GM21737 (cell line): ENCODE measurements at regions not wholly inside any gene's neighbourhood (a gene's known extent, or its start where the extent isn't known, plus 50 kb on each side); places are given as distances from the start of the nearest gene placed in this dataset.

ENCODE experiments used
- ATAC-seq: cut with Tn5 transposase; IDR thresholded peaks from one replicate; pipeline ENCODE4 v1.9.1; 2021; ENCODE audit warnings: mild to moderate bottlenecking, moderate library complexity; ENCODE audit not compliant: unreplicated experiment

GRCh38 chr2:220504938-220505503, 877.6 kb downstream of the SLC4A3 start:
- no peak for ATAC-seq

- ATAC-seq: no peak
Observed at GRCh38 chr2:220506466-220506865, 879.0 kb downstream of the SLC4A3 start.

- no peak for ATAC-seq
Observed at GRCh38 chr2:220509096-220509757, 881.8 kb downstream of the SLC4A3 start.

DNA sequence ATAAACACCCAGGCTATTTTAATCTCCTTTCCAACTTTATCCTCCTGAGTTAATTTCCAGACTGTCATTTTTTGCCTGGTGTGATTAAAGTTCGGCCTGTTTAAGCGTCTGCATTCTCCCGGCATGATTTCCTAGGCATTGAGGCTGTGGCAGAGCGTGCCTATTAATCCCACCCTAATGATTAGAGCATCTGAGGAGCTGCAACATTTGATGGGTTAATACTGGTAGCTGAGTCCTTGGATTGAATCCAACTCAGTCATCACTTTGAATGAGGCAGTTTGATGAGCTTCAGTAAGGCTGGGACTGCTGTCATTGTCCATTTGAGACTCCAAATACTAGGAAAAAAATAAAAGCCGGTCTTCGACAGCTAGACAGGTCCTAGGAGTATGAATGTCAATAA, 882.5 kb downstream of the SLC4A3 start:
- ATAC-seq: no peak

GRCh38 chr2:220510668-220511067, 883.2 kb downstream of the SLC4A3 start:
- ATAC-seq: no peak

DNA sequence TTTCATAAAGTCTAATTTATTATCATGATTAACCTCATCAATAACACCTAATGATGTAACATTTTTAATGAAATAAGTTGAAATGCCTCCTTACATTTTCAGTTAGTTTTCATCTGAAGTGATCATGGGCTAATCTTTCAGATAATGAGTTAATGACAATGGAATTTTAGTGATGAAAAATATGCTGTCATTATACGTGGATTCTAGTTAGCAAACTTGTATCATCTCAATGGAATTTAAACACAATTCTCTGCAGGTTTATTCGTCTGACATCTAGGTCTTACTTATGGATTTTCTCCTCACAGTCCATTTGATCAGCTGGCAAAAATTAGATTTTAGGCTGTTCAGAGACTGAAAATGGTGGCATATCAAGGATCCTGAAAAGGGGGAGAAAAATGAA, 885.0 kb downstream of the SLC4A3 start:
- ATAC-seq: no peak

GRCh38 chr2:220513573-220514288, 886.3 kb downstream of the SLC4A3 start:
- ATAC-seq: no peak

GRCh38 chr2:220521551-220521950, 894.1 kb downstream of the SLC4A3 start:
- no peak for ATAC-seq

- ATAC-seq: no peak
Observed at GRCh38 chr2:220528180-220528675, 900.8 kb downstream of the SLC4A3 start.

DNA sequence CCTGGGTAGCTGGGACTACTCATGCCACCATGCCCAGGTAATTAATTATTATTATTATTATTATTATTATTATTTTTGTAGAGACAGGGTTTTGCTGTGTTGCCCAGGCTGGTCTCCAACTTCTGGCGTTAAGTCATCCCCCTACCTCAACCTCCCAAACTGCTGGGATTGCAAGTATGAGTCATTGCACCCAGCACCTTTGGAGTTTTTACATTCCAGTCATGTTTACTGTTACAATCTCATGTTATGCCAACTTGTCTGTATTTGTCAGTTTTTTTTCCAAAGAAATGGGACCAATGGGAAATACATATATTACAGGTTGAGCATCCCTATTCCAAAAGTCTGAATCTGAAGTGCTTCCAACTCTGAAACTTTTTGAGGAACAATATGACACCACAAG, 903.8 kb downstream of the SLC4A3 start:
- no peak for ATAC-seq

DNA sequence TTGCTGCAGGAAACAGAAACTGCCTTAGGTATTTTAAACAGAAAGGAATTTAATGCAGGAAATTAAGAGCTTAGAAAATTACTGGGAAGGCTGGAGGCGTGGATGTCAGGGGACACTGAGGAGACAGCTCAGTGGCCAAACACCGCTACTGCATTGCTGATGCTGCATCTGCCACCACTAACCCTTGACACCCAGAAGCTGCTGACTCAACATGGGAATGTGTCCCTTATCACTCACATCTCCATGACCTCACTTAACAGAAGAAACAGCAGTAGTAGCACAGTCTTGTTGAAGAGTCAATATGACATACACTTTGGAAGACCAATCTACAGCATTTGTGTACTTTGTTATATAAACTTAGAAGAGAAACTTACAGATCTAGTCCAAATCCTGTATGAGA, 906.1 kb downstream of the SLC4A3 start:
- ATAC-seq: no peak

- ATAC-seq: no peak
Observed at GRCh38 chr2:220539481-220539880, 912.1 kb downstream of the SLC4A3 start.

DNA sequence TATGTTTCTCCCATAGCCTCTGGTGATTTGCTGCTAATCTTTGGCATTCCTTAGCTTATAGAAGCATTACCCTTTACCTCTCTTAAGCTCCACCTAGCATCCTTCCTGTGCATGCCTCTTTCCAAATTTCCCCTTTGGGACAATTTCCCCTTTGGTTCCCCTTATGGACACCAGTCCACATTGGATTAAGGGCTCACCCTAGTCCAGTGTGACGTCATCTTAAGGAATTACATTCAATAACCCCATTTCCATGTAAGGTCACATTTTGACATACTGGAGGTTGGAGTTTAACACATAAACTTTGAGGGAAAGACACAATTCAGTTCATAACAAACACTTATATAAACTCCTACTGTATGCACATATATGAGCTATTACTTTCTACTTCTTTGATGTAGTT, 916.6 kb downstream of the SLC4A3 start:
- ATAC-seq: no peak

DNA sequence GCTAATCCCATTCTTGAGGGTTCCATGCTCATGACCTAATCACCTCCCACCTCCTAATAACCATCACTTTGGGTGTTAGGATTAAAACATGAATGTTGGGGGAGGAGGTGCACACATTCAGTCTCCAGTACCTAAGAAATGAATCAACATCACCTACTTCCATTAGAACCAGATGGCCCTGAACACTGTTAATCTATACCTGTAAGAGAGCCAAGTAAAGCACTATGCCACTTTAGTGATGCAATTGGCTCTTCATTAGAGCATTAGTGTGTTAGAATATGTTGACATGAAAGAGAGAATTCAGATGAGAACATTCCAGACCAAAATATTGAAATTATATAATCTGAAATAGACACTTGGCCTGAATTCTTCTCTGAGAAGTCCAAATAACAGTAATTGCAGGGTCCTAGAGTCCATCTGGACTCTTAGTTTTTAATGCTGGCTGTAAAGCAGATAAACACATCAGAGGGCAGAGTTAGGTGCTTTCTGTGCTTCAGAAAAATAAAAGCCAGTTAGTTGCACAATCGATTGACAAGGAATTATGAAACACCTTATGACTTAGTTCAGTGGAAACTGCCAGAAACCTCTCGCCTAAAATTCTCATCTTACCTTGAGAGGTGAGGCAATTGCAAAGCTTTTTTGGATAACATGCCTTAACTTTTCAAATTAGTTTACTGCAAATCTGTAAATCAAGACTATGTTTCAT, 923.7 kb downstream of the SLC4A3 start:
- ATAC-seq: no peak

DNA sequence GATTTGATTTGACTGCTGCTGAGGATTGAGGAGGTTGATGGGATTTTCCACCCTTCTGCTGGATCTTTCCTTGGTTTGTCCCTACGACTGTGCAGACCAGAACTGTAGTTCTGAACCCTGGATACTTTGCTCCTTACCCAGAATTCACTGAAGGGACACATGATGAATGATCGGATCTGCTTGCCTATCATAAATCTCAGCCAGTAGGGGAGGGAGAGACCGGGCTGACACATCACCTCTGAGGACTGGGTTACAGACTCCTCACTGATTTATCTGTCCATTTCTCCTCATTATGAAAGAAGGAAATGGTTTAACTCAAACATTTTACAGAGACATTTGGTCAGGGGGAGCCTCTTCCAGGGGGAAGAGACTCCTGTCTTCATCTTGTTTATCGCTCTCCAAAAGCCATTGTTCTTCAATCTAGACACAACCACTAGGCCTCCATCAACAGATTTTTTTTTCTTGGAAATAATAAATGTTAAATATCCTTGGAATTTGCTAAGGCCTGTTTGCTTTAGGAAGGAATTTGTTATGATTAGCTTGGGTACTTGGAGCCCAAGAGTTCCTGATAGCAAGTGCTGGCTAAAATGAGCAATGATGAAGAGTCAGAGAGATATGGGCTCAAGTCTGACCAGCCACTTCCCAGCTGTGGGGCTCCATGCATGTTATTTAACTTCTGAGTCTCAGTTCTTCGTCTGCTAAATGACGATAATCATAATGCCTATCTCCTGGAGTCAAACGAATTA, 925.5 kb downstream of the SLC4A3 start:
- no peak for ATAC-seq

- ATAC-seq: no peak
Observed at GRCh38 chr2:220555961-220556630, 928.7 kb downstream of the SLC4A3 start.

GRCh38 chr2:220556658-220557057, 929.2 kb downstream of the SLC4A3 start:
- no peak for ATAC-seq

- no peak for ATAC-seq
Observed at GRCh38 chr2:220560192-220560591, 932.8 kb downstream of the SLC4A3 start.

DNA sequence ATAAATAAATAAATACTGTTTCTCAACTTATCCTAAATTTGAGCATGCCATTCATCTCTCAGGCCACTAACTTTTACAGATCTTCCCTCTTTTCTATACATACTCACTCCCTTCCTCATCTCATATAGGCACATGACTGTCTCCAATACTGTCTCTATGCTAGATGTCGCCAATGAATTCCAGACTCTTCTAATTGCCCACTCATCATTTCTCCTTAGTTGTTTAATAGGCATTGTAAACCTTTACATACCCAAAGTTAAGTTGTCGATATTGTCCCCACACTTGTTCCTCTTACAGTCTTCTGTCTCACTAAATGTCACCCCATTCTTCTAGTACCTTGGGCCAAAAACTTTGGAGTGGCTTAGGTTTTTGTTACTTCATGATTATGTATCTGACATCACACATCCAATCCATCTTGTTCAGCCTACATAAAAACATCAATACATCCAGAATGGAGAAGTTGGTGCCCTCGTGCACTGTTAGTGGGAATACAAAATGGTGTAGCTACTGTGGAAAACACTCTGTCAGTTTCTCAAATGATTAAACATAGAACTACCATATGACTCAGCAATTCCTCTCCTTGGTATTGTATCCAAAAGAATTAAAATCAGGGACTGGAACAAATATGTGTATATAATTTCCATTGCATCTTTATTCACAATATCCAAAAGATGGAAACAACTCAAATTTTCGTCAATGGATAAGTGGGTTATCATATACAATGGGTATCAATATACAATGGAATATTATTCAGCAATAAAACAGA, 935.1 kb downstream of the SLC4A3 start:
- no peak for ATAC-seq

- no peak for ATAC-seq
Observed at GRCh38 chr2:220568296-220568695, 940.9 kb downstream of the SLC4A3 start.
